Testis (tissue), 2 donors: ENCODE measurements at regions not wholly inside any gene's neighbourhood (a gene's known extent, or its start where the extent isn't known, plus 50 kb on each side); places are given as distances from the start of the nearest gene placed in this dataset.

Experiments used
- DNase-seq: peaks from one replicate; pipeline ENCODE4 v3.0.0-alpha.2; 2019
- H3K27ac ChIP-seq, 2 donors: fragments of 200-600 bp; sonication (generic); one replicate each; pipeline ENCODE4 v1.5.1; 2019
- H3K27me3 ChIP-seq: fragments of 200-600 bp; sonication (generic); one replicate; pipeline ENCODE4 v1.5.1; 2019
- H3K36me3 ChIP-seq: fragments of 200-600 bp; sonication (generic); one replicate; pipeline ENCODE4 v1.5.1; 2017; ENCODE audit warnings: low read depth; ENCODE audit errors: missing control alignments
- H3K4me1 ChIP-seq: fragments of 200-600 bp; sonication (generic); one replicate; pipeline ENCODE4 v1.5.1; 2019
- H3K4me3 ChIP-seq, 2 donors: fragments of 200-600 bp; sonication (generic); one replicate each; pipeline ENCODE4 v1.5.1; 2017 to 2019
- H3K9me3 ChIP-seq: fragments of 200-600 bp; sonication (generic); one replicate; pipeline ENCODE4 v1.5.1; 2017
- POLR2A ChIP-seq: fragments of 450-650 bp; IDR thresholded peaks from one replicate; pipeline ENCODE4 v1.6.1; 2017; ENCODE audit warnings: antibody characterized with exemption, mild to moderate bottlenecking, moderate library complexity
- WGBS, 2 donors: methylation state at CpG; one replicate each; pipeline ENCODE4 v1.1.5; 2018; 5-methylcytosine and 5-hydroxymethylcytosine counted together
- intact Hi-C: fragments of 100-400 bp; cut with DNase I; formaldehyde crosslinking; loops from one replicate; pipeline ENCODE4 v1.15.1; 2023; ENCODE audit warnings: low total_unique reads
- TF ChIP-seq, protein P1 (sequence below), 3 experiments: fragments of 450-650 bp in 2 of 3; fragments of 200-600 bp in 1 of 3; sonication (generic) in 1 of 3; IDR thresholded peaks; one replicate each; pipeline ENCODE4 v1.5.1; 2016 to 2019; ENCODE audit warnings: antibody characterized with exemption in 3 of 3, mild to moderate bottlenecking in 2 of 3, moderate library complexity in 1 of 3

DNA sequence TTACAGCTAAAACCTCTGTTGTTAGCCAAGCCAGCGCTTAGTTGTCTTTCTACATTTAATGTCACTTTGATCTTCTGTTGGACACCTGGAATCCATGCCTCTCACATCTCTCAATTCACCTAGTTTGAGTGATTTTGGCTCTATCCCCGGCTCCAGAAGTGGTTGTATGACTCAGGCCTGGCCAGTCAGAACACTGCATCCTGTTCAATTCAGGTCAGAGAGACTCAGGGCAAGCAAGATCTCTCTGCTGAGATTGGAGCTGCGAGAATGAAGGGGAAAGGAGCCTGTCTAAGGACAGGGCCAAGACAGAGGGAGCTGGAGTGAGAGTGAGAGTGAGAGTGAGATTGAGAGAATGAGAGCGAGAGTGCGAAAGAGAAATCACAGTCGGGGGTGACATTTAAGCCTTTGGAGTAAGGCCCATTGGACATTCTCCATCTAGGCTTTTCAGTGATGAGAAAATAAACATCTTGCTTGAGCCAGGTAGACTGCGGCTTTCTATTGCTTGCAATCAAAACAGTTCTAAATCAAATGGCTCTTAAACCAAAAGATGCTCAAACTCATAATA is 83.3 kb upstream of the DYNC1I1 start:
- TF ChIP-seq POLR2A, result no peak
- TF ChIP-seq, protein P1, sequence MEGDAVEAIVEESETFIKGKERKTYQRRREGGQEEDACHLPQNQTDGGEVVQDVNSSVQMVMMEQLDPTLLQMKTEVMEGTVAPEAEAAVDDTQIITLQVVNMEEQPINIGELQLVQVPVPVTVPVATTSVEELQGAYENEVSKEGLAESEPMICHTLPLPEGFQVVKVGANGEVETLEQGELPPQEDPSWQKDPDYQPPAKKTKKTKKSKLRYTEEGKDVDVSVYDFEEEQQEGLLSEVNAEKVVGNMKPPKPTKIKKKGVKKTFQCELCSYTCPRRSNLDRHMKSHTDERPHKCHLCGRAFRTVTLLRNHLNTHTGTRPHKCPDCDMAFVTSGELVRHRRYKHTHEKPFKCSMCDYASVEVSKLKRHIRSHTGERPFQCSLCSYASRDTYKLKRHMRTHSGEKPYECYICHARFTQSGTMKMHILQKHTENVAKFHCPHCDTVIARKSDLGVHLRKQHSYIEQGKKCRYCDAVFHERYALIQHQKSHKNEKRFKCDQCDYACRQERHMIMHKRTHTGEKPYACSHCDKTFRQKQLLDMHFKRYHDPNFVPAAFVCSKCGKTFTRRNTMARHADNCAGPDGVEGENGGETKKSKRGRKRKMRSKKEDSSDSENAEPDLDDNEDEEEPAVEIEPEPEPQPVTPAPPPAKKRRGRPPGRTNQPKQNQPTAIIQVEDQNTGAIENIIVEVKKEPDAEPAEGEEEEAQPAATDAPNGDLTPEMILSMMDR (IDR thresholded peaks at IDR 0.05), result no peak
- Histone ChIP-seq H3K36me3 (no peaks in the 10 kb centered on the region), H3K9me3 (no peaks in the 10 kb centered on the region), H3K27ac (no peak overlapping the region), H3K4me1 (no peaks in the 10 kb centered on the region), H3K27me3 (no peaks in the 10 kb centered on the region), H3K4me3 (no peak overlapping the region)
- 74 to 88% methylated on average over 7 of the region's 7 CpGs for WGBS, 2 donors
- no peak for DNase-seq
- intact Hi-C loops, result loop anchor here (5.0 kb wide), 1 partner anchor 162 kb away; no protein-coding TSS in a partner anchor

DNA sequence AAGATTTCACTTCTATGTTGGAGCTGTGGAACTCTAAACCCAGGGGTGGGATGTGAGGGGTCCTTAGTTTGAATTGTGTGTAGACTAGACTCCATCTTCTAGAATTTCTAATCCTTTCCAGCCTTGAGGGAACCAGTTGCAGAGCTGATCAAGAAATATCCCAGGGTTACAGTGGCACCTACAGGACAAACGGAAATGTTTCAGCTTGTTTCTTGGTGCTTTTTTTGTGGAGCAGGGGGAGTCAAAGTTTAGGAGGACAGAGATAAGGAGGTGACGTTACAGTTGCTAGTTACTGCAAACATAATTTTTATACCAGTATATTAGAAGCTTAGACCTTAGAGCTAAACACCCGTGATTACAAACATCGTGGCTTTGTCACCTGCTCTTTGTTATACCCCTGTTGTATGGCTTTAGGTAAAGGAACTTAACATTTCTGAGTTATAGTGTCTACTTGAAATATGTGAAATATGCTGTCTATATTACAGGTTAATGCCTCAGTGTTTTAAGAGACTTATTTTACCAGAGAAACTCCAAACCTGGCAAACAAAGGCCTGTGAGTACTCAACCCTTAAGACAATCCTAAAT is 84.5 kb upstream of the DYNC1I1 start:
- Histone ChIP-seq H3K36me3 (no peaks in the 10 kb centered on the region), H3K27me3 (no peaks in the 10 kb centered on the region), H3K9me3 (no peaks in the 10 kb centered on the region), H3K4me1 (no peaks in the 10 kb centered on the region), H3K4me3 (no peak overlapping the region), H3K27ac (no peak overlapping the region)
- intact Hi-C loops, result loop anchor here (5.0 kb wide), 1 partner anchor 161 kb away; no protein-coding TSS in a partner anchor
- 24 to 53% methylated on average over 4 of the region's 4 CpGs for WGBS, 2 donors
- peak; percentile 36 for DNase-seq
- no peak for TF ChIP-seq POLR2A
- TF ChIP-seq, protein P1 (IDR thresholded peaks at IDR 0.05), result peak; percentile 43 to 73 (median 55)

DNA sequence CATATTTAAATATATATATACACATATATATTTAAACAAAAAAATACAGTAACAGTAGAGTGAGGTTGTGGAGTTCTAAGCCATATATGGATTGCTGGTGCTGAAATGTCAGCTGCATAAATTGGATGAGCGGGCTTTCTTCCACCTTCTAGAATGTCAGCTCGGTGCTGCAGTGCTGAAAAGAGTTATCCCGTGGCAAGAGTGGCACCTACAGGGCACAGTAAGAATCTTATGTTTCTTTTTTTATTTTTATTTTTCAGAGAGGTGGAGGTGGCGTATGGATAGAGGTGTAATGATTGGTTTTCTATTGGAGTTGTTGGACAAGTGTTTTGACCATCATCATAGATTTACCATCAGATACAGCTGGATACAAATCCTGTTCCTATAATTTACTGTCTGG is 86.2 kb upstream of the DYNC1I1 start:
- H3K36me3 ChIP-seq, result no peaks in the 10 kb centered on the region
- intact Hi-C loops, result loop anchor here (5.0 kb wide), 1 partner anchor 159 kb away; no protein-coding TSS in a partner anchor
- H3K4me3 ChIP-seq, result no peak overlapping the region
- WGBS, 2 donors, result 26 to 34% methylated on average over 4 of the region's 4 CpGs
- H3K27ac ChIP-seq, result no peak overlapping the region
- no peaks in the 10 kb centered on the region for H3K9me3 ChIP-seq
- DNase-seq, result peak; percentile 71
- no peaks in the 10 kb centered on the region for H3K4me1 ChIP-seq
- no peak for TF ChIP-seq POLR2A
- TF ChIP-seq, protein P1 (IDR thresholded peaks at IDR 0.05), result peak; percentile 29 to 63 (median 54)
- H3K27me3 ChIP-seq, result no peaks in the 10 kb centered on the region

DNA sequence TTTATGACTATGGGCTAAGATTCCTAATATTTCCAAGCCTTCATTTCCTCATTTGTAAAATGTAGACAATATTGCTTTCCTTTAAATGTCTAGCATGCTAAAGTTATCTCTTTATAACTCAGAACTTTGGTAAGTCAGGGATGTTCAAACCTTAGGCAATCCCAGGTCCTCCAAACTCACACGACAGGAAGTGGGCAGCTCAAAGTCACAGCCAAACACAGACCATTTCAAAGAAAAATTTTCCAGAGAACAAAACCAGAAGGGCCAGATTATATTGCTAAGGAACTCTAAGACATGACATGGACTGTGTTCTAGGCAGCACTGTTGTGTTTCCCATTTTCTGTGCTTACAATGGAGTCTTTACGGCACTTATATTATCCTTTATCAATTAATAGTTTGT is 87.8 kb upstream of the DYNC1I1 start:
- no peak overlapping the region for H3K27ac ChIP-seq
- intact Hi-C loops, result no loop called here

More for the DNA sequence above, 87.8 kb upstream of the DYNC1I1 start:
- no peaks in the 10 kb centered on the region for H3K36me3 ChIP-seq
- no peak overlapping the region for H3K4me3 ChIP-seq
- no peaks in the 10 kb centered on the region for H3K9me3 ChIP-seq
- no peaks in the 10 kb centered on the region for H3K27me3 ChIP-seq
- no peaks in the 10 kb centered on the region for H3K4me1 ChIP-seq
- 79 to 84% methylated on average over 2 of the region's 2 CpGs for WGBS, 2 donors
- no peak for TF ChIP-seq POLR2A
- TF ChIP-seq, protein P1 (IDR thresholded peaks at IDR 0.05), result no peak
- DNase-seq, result no peak
